GM12878 (cell line): ENCODE measurements at regions not wholly inside any gene's neighbourhood (a gene's known extent, or its start where the extent isn't known, plus 50 kb on each side); places are given as distances from the start of the nearest gene placed in this dataset.
"Not testable (repeated sequence)": the region's sequence is repeated elsewhere in the genome, so short reads cannot be mapped to it uniquely, and the experiment has no call there.

Source experiments
- ATAC-seq: fragments of 200-7000 bp; cut with Tn5 transposase; 3 replicates; pipeline ENCODE4 v1.9.1; 2020; ENCODE audit warnings: mild to moderate bottlenecking, moderate library complexity
- BruUV-seq: library from RNA; stranded (reverse); fragments of 400-500 nt; replicated peaks from 2 replicates; lab custom pipeline; 2021; lab: Mats Ljungman, UMichigan
- CTCF ChIA-PET: fragments of 300-600 bp; sonication (Branson Sonifier 250); formaldehyde crosslinking; extraction: SDS; loops from one replicate; lab custom pipeline; 2021; ENCODE audit warnings: inconsistent platforms; lab: Yijun Ruan, JAX
- POLR2A ChIA-PET: fragments of 350-600 bp; formaldehyde crosslinking; extraction: SDS; loops from one replicate; lab custom pipeline; 2021; ENCODE audit warnings: inconsistent platforms; lab: Charles Lee
- RAD21 ChIA-PET: fragments of 300-600 bp; sonication (Branson Sonifier 250); formaldehyde crosslinking; loops from one replicate; lab custom pipeline; 2023; ENCODE audit warnings: antibody characterized with exemption; ENCODE audit not compliant: unreplicated experiment; lab: Charles Lee
- SMC1A ChIA-PET: fragments of 300-600 bp; sonication (Branson Sonifier 250); formaldehyde crosslinking; loops from one replicate; lab custom pipeline; 2023; ENCODE audit not compliant: unreplicated experiment, uncharacterized antibody; lab: Charles Lee
- DNase-seq: peaks from one replicate; pipeline ENCODE4 v3.0.0-alpha.2; 2011; ENCODE audit warnings: low read depth, low spot score
- FAIRE-seq: peaks from 3 replicates; lab custom pipeline; 2011; peaks lifted over from hg19 to GRCh38; lab: Jason Lieb, UNC
- H2AFZ ChIP-seq: 2 replicates; pipeline ENCODE4 v1.6.0; 2011; ENCODE audit warnings: low read depth, low read length, control low read depth; ENCODE audit not compliant: control insufficient read depth
- H3K27ac ChIP-seq: 2 replicates; pipeline ENCODE4 v1.5.1; 2011; ENCODE audit warnings: control low read depth; ENCODE audit not compliant: control insufficient read depth, insufficient read depth
- H3K27me3 ChIP-seq, 2 experiments: replicated peaks in 1 of 2; 2 replicates each; pipeline versions ENCODE4 v1.6.0 to v1.6.1; 2011; ENCODE audit warnings: low read length in 1 of 2; ENCODE audit not compliant: control insufficient read depth in 2 of 2, insufficient read depth in 2 of 2
- H3K36me3 ChIP-seq, 2 experiments: 2 replicates each; pipeline ENCODE4 v1.5.1; 2011; ENCODE audit warnings: low read length in 1 of 2; ENCODE audit not compliant: control insufficient read depth in 2 of 2, insufficient read depth in 2 of 2
- H3K4me1 ChIP-seq: 2 replicates; pipeline ENCODE4 v1.6.1; 2011; ENCODE audit warnings: mild to moderate bottlenecking, low read length, moderate library complexity, mixed read lengths; ENCODE audit not compliant: control insufficient read depth, insufficient read depth
- H3K4me2 ChIP-seq: 2 replicates; pipeline ENCODE4 v1.6.0; 2011; ENCODE audit warnings: control low read depth; ENCODE audit not compliant: control insufficient read depth, insufficient read depth
- H3K4me3 ChIP-seq: fragments of 200-600 bp; sonication (generic); 2 replicates; pipeline ENCODE4 v1.5.1; 2016
- H3K79me2 ChIP-seq: 2 replicates; pipeline ENCODE4 v1.6.0; 2011; ENCODE audit warnings: low read length; ENCODE audit not compliant: control insufficient read depth, insufficient read depth
- H3K9ac ChIP-seq: 2 replicates; pipeline ENCODE4 v1.8.0; 2011; ENCODE audit warnings: low read length, control low read depth, mixed read lengths; ENCODE audit not compliant: control insufficient read depth, insufficient read depth
- H3K9me3 ChIP-seq: replicated peaks from 3 replicates; pipeline ENCODE4 v1.5.1; 2011; ENCODE audit warnings: mild to moderate bottlenecking, low read length; ENCODE audit not compliant: control insufficient read depth, insufficient read depth
- H4K20me1 ChIP-seq: 2 replicates; pipeline ENCODE4 v1.6.0; 2011; ENCODE audit not compliant: control insufficient read depth, insufficient read depth
- CEBPB ChIP-seq, 2 experiments: fragments of 150-350 bp in 1 of 2; IDR thresholded peaks; 2 replicates each; pipeline ENCODE4 v1.6.1; 2012 to 2014; ENCODE audit warnings: low read depth in 2 of 2, low read length in 2 of 2, borderline replicate concordance in 1 of 2, inconsistent platforms in 1 of 2
- CREM ChIP-seq: IDR thresholded peaks from 2 replicates; pipeline ENCODE4 v1.6.1; 2014; ENCODE audit warnings: antibody characterized with exemption, low read depth
- RAD21 ChIP-seq: IDR thresholded peaks from 2 replicates; pipeline ENCODE4 v1.6.1; 2011; ENCODE audit warnings: mild to moderate bottlenecking, low read depth, low read length, moderate library complexity; ENCODE audit not compliant: insufficient read depth
- SMC3 ChIP-seq: IDR thresholded peaks from 2 replicates; pipeline ENCODE4 v1.6.1; 2011; ENCODE audit warnings: low read length, improper control_type of control experiment, borderline replicate concordance
- SREBF1 ChIP-seq: IDR thresholded peaks from 2 replicates; pipeline ENCODE4 v1.6.1; 2012; ENCODE audit warnings: mild to moderate bottlenecking, low read length
- YY1 ChIP-seq: IDR thresholded peaks from 2 replicates; pipeline ENCODE4 v1.6.1; 2011; ENCODE audit warnings: low read depth, mild to moderate bottlenecking, low read length
- WGBS: methylation state at CpG from one replicate; pipeline ENCODE4 v1.1.6; 2016; ENCODE audit warnings: low lambda C conversion rate; ENCODE audit not compliant: insufficient replicate concordance, insufficient coverage; ENCODE audit errors: missing lambda C conversion rate; 5-methylcytosine and 5-hydroxymethylcytosine counted together
- in situ Hi-C: fragments of 300-500 bp; cut with MboI; formaldehyde crosslinking; loops from 9 replicates; pipeline ENCODE4 v1.14.3; 2018; ENCODE audit warnings: mixed read lengths
- intact Hi-C: fragments of 100-400 bp; cut with micrococcal nuclease; formaldehyde crosslinking; loops from one replicate; pipeline ENCODE4 v1.14.2; 2022; ENCODE audit not compliant: unreplicated experiment
- TF ChIP-seq, protein P1 (sequence below), 3 experiments: IDR thresholded peaks in 2 of 3; conservative IDR thresholded peaks in 1 of 3; 2 replicates each; pipeline ENCODE4 v1.5.1; 2011; ENCODE audit warnings: low read depth in 3 of 3, low read length in 3 of 3, mild to moderate bottlenecking in 3 of 3, control low read depth in 2 of 3, moderate library complexity in 2 of 3, inconsistent platforms in 1 of 3, mixed read lengths in 1 of 3; ENCODE audit not compliant: control insufficient read depth in 2 of 3, insufficient read depth in 1 of 3; ENCODE audit errors: extremely low read depth in 1 of 3

DNA sequence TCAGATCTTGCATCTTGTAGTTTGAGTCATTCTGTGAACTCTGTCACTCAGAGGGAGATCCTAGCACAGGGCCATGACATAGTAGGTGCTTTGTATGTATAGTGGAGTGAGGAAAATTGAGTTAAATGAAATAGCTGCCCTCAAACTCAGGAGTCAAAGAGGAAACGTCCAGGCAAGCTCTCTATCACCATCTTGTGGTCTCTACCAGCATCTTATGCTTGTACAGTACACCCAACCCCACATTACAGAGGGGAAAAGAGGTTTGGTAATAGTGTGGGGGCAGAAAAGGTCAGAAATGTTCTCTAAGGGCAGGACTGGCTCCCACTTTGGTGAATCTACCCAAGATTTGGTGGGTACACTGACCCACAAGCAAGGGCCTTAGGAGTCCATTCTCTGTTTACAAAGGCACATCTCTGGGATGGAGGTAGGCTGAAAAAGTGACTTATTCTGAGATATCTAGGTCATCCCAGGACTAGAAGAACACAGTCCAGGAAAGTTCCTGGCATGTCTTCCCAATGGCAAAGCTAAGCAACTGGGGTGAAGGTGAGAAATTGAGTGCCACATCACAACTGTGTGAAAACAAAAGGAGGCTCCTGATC is 131.8 kb downstream of the OR13H1 start (continued):
- TF ChIP-seq, protein P1, sequence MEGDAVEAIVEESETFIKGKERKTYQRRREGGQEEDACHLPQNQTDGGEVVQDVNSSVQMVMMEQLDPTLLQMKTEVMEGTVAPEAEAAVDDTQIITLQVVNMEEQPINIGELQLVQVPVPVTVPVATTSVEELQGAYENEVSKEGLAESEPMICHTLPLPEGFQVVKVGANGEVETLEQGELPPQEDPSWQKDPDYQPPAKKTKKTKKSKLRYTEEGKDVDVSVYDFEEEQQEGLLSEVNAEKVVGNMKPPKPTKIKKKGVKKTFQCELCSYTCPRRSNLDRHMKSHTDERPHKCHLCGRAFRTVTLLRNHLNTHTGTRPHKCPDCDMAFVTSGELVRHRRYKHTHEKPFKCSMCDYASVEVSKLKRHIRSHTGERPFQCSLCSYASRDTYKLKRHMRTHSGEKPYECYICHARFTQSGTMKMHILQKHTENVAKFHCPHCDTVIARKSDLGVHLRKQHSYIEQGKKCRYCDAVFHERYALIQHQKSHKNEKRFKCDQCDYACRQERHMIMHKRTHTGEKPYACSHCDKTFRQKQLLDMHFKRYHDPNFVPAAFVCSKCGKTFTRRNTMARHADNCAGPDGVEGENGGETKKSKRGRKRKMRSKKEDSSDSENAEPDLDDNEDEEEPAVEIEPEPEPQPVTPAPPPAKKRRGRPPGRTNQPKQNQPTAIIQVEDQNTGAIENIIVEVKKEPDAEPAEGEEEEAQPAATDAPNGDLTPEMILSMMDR (IDR thresholded peaks at IDR 0.05 in 2 of 3, conservative IDR thresholded peaks at IDR 0.05 in 1 of 3; ENCODE audit: control insufficient read depth in 2 of 3, extremely low read depth in 1 of 3, insufficient read depth in 1 of 3, low read depth in 3 of 3, low read length in 3 of 3) = peak; percentile 46 to 72 (median 65)

DNA sequence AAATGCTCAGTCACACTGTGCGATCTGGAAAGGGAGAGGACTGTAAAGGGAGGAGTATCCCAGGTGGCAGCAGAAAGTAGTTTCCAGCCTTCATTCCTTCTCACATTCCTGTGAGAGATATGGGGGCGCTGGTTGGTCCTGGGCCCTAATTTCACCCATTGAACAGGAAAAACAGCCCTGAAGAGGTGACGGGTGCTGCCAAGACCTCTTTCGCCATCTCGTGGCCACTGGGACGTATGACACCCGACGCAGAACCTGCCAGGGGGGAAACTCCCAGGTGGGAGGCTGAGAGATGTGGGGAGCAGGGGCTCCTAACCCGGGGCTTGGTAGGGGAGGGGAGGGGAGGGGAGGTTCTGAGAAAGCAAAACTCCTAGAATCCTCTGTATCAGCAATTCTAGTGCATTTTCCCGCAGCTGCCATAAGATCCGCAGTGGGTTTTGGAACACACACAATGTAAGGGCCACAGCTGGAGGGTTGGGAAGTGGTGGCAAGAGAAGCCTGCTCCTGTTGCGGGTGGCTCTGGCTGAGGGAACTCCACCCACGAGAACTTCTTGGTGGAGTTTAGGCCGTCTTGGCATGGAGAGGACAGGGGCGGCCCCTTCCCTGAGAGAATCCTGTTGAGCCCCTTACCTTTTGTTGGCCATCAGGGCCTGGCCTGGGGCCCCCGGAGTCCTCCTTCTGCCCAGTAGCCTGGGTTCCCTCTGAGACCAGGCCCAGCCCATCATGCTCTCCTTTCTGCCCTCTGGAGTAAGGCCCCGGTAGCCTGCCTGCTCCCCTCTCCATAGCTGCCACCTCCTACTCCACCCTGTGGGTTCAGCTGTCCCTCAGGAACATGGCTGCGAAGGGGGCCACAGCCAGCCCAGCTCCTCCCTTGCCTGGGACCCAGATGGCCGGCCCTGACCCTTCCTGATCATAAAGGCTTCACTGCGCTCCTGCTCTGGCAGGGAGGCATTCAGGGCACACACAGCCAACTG is 134.1 kb downstream of the OR13H1 start:
- no peak overlapping the region for H3K27ac ChIP-seq
- no peak for DNase-seq
- no peaks in the 10 kb centered on the region for H3K9me3 ChIP-seq
- FAIRE-seq = peak; percentile 75
- no TSS peak for BruUV-seq
- no peaks in the 10 kb centered on the region for H3K27me3 ChIP-seq
- ChIA-PET POLR2A (no interaction called here), SMC1A (interaction anchor here (1.2 kb wide), 1 partner anchor 13 kb away, joined by 3 read pairs; no protein-coding TSS in a partner anchor), CTCF (interaction anchor here (0.9 to 2.9 kb wide), 10 partner anchors 10 to 701 kb away, joined by 3 to 13 read pairs (median 4); no protein-coding TSS in a partner anchor), RAD21 (interaction anchor here (1.3 kb wide), 1 partner anchor 9 kb away, joined by 3 read pairs; no protein-coding TSS in a partner anchor)
- peak; percentile 69 for TF ChIP-seq RAD21
- TF ChIP-seq, protein P1 (IDR thresholded peaks at IDR 0.05 in 2 of 3, conservative IDR thresholded peaks at IDR 0.05 in 1 of 3; ENCODE audit: control insufficient read depth in 2 of 3, extremely low read depth in 1 of 3, insufficient read depth in 1 of 3, low read depth in 3 of 3, low read length in 3 of 3) = peak; percentile 79 to 89 (median 82)
- peak; percentile 43; the same call in 1 of the 2 replicates for TF ChIP-seq CREM
- no peak for TF ChIP-seq CEBPB (IDR thresholded peaks at IDR 0.05; ENCODE audit: borderline replicate concordance in 1 of 2, low read depth in 2 of 2, low read length in 2 of 2)
- TF ChIP-seq YY1 = 0 out of 2 replicates have a peak, but pooled peaks have one; percentile 32
- TF ChIP-seq SREBF1 = no peak
- TF ChIP-seq SMC3 = peak; percentile 54; the same call in 1 of the 2 replicates
- H3K4me3 ChIP-seq = no peak overlapping the region
- intact Hi-C loops (loop anchor here (1.0 kb wide), 1 partner anchor 702 kb away; no protein-coding TSS in a partner anchor), in situ Hi-C loops (no loop called here)
- peak; percentile 94 for ATAC-seq
- H3K36me3 ChIP-seq = no peaks in the 10 kb centered on the region
- no peaks in the 10 kb centered on the region for H3K4me1 ChIP-seq
- no peak overlapping the region for H2AFZ ChIP-seq
- no peak overlapping the region for H3K4me2 ChIP-seq
- no peaks in the 10 kb centered on the region for H4K20me1 ChIP-seq
- H3K79me2 ChIP-seq = no peaks in the 10 kb centered on the region
- no peak overlapping the region for H3K9ac ChIP-seq
- WGBS = 18% methylated on average over 20 of the region's 20 CpGs

DNA sequence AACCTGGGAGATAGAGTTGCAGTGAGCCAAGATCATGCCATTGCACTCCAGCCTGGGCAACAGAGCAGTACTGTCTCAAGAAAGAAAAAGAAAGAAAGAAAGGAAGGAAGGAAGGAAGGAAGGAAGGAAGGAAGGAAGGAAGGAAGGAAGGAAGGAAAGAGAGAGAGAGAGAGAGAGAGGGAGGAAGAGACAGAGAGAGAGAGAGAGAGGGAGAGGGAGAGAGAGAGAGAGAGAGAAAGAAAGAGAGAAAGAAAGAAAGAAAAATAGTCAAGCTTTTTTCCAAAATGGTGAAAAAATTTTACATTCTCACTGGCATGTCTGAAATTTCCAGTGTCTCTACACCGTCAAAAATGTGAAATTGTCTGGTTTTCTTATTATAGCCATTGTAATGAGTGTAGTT is 138.9 kb downstream of the OR13H1 start:
- BruUV-seq, H3K4me1 ChIP-seq, H3K27me3 ChIP-seq, H4K20me1 ChIP-seq, RAD21 ChIA-PET, POLR2A ChIA-PET, H3K36me3 ChIP-seq, SMC1A ChIA-PET, FAIRE-seq, H2AFZ ChIP-seq, DNase-seq, ATAC-seq, intact Hi-C loops, H3K9me3 ChIP-seq, H3K4me2 ChIP-seq, H3K79me2 ChIP-seq, CTCF ChIA-PET, H3K4me3 ChIP-seq, H3K27ac ChIP-seq, H3K9ac ChIP-seq, in situ Hi-C loops: not testable (repeated sequence)
- WGBS = 0% methylated on average over 1 of the region's 1 CpG
